Suprapubic skin (tissue), 3 donors: ENCODE measurements at regions not wholly inside any gene's neighbourhood (a gene's known extent, or its start where the extent isn't known, plus 50 kb on each side); places are given as distances from the start of the nearest gene placed in this dataset.

Experiments
- EP300 ChIP-seq: sonication (generic); formaldehyde crosslinking; IDR thresholded peaks from one replicate; pipeline ENCODE4 v1.6.1; 2017; ENCODE audit warnings: antibody characterized with exemption
- POLR2A ChIP-seq, 2 donors: fragments of 450-650 bp; IDR thresholded peaks; one replicate each; pipeline ENCODE4 v1.6.1; 2017; ENCODE audit warnings: antibody characterized with exemption in 2 of 2, mild to moderate bottlenecking in 2 of 2, moderate library complexity in 2 of 2
- TF ChIP-seq, protein P1 (sequence below), 2 donors: fragments of 200-600 bp in 1 of 2; fragments of 450-650 bp in 1 of 2; sonication (generic) in 1 of 2; IDR thresholded peaks; one replicate each; pipeline ENCODE4 v1.5.1; 2016 to 2019; ENCODE audit warnings: antibody characterized with exemption in 2 of 2, mild to moderate bottlenecking in 1 of 2, moderate library complexity in 1 of 2

DNA sequence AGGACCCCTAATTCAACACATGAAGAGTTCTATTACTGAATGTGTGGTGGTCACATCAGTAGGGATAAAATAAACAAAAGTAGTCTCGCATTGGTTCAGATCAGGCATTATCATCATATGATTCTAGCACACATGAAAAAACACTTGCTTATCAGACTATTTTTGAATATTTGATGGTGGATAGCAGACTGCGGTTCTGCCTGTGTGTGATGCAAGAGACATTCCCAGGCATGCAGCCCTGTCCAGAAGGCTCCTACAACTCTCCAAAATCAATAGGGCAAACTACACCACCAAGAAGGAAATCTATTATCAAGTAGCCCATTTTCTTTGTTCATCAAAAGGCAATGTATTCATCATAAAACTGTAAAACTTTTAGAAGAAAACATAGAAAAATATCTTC is 304.7 kb downstream of the DUSP10 start:
- TF ChIP-seq, protein P1, sequence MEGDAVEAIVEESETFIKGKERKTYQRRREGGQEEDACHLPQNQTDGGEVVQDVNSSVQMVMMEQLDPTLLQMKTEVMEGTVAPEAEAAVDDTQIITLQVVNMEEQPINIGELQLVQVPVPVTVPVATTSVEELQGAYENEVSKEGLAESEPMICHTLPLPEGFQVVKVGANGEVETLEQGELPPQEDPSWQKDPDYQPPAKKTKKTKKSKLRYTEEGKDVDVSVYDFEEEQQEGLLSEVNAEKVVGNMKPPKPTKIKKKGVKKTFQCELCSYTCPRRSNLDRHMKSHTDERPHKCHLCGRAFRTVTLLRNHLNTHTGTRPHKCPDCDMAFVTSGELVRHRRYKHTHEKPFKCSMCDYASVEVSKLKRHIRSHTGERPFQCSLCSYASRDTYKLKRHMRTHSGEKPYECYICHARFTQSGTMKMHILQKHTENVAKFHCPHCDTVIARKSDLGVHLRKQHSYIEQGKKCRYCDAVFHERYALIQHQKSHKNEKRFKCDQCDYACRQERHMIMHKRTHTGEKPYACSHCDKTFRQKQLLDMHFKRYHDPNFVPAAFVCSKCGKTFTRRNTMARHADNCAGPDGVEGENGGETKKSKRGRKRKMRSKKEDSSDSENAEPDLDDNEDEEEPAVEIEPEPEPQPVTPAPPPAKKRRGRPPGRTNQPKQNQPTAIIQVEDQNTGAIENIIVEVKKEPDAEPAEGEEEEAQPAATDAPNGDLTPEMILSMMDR (IDR thresholded peaks at IDR 0.05), result no peak
- TF ChIP-seq EP300 (no peak), POLR2A (IDR thresholded peaks at IDR 0.05) (no peak)
